GM10266 (cell line): ENCODE measurements at regions not wholly inside any gene's neighbourhood (a gene's known extent, or its start where the extent isn't known, plus 50 kb on each side); places are given as distances from the start of the nearest gene placed in this dataset.

Experiments used
- DNase-seq: peaks from one replicate; pipeline ENCODE4 v3.0.0; 2012; ENCODE audit errors: extremely low spot score
- CTCF ChIP-seq: IDR thresholded peaks from 2 replicates; pipeline ENCODE4 v1.5.1; 2012; ENCODE audit warnings: mild to moderate bottlenecking, low read depth; ENCODE audit not compliant: control insufficient read depth, insufficient read depth; ENCODE audit errors: missing control alignments

DNA sequence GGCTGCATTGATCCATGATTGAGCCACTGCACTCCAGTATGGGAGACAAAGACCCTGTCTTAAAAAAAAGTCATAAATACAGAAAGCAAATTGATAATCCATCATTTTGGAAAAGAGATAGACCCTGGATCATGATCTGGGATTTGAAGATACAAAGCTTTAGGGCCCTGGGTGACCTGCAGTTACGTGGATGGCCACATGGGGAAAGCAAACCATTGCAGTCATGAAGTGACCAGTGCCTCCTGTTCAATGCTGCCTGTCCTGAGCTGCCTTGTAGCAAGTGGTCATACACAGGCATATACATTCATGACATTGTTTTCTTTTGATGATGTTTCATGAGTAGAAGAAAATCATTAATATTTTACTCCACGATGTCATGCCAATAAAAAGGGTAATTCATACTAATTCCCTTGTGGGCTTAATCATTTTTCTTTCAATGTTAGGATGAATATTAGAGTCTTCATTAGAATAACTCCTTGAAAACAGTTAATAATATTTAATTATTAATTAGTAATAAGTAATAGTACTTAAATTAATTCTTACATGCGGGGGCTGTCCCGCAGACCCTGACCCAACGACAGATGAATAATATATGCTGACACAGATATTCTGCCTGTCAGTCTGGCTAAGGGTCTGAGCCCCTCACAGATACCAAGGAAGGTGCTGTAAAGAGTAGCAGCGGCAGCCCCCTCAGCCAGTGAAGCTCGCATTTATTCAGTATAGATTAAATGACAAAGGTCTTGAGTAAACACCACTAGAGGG is 109.0 kb upstream of the UNC13C start:
- no peak for TF ChIP-seq CTCF
- no peak for DNase-seq

GRCh38 chr15:53862386-53862785 is 102.9 kb upstream of the WDR72 start:
- TF ChIP-seq CTCF: no peak
- no peak for DNase-seq

GRCh38 chr15:53861792-53862191 is 102.3 kb upstream of the WDR72 start:
- TF ChIP-seq CTCF: no peak

DNA sequence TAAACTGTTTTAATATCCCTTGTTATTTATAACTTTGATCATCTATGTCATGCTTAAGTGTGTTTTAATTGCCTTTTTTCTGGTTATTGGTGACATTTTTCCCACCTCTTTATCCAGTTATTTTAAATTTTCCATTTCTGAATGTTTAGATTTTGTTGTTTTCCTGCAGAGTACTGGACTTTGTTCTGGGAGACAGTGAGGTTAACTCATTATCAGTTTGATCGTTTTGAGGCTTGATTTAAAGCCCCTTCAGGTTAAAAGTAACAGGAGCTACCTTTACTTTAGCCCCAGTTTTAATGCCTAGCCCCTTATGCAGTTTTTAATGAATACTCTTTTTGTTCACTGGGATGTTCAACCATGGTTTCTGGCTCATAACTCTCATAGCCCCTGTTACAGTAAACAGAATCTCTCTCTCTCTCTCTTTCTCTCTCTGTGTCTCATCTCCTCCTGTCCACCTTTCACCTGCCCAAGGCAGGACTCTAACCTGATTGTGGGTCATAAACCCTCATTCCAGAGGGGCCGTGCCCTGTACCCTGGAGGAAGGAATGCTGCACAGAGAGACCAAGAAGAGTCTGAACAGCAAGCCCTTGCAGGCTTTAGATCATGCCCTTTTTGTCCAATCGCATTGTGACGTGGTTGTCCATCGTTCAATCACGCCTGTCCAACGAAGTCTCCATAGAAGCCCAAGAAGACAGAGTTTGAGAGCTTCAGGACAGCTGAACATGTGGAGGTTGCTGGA is 91.8 kb upstream of the WDR72 start:
- no peak for TF ChIP-seq CTCF
- no peak for DNase-seq

More at GRCh38 chr15:53861792-53862191, 102.3 kb upstream of the WDR72 start:
- DNase-seq: no peak

DNA sequence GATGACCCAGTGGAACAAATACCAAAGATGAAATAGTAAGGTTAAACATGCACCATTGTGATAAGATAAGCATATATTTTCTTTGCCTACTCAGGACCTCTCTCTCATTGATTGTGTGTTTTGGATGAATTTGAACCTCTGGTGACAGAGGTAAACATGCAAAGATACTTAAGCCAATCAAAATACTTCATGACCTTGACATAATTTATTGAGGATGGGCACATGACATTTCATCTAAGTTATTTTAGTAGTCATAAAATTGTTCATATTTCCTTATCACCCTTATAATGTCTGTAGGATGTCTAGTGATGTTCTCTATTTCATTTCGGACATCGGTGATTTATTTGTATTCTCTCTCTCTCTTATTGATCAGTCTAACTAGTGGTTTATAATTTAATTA is 88.3 kb upstream of the WDR72 start:
- no peak for TF ChIP-seq CTCF

GRCh38 chr15:53844634-53845033 is 85.2 kb upstream of the WDR72 start:
- TF ChIP-seq CTCF: no peak
- no peak for DNase-seq

More for the DNA sequence above, 88.3 kb upstream of the WDR72 start:
- no peak for DNase-seq
